HEK293T (cell line): ENCODE measurements at regions not wholly inside any gene's neighbourhood (a gene's known extent, or its start where the extent isn't known, plus 50 kb on each side); places are given as distances from the start of the nearest gene placed in this dataset.

ENCODE experiments used
- BHLHE40 ChIP-seq: fragments of 450-650 bp; IDR thresholded peaks from 2 replicates; pipeline ENCODE4 v1.6.1; 2016; ENCODE audit warnings: mild to moderate bottlenecking, moderate library complexity, borderline replicate concordance
- FOXM1 ChIP-seq: fragments of 450-650 bp; IDR thresholded peaks from 2 replicates; pipeline ENCODE4 v1.6.1; 2017; ENCODE audit warnings: mild to moderate bottlenecking, borderline replicate concordance
- HDGF ChIP-seq: fragments of 450-650 bp; IDR thresholded peaks from 2 replicates; pipeline ENCODE4 v1.6.1; 2017; ENCODE audit warnings: antibody characterized with exemption, borderline replicate concordance
- NFRKB ChIP-seq: fragments of 450-650 bp; IDR thresholded peaks from 2 replicates; pipeline ENCODE4 v1.6.1; 2016; ENCODE audit warnings: mild to moderate bottlenecking, moderate library complexity

DNA sequence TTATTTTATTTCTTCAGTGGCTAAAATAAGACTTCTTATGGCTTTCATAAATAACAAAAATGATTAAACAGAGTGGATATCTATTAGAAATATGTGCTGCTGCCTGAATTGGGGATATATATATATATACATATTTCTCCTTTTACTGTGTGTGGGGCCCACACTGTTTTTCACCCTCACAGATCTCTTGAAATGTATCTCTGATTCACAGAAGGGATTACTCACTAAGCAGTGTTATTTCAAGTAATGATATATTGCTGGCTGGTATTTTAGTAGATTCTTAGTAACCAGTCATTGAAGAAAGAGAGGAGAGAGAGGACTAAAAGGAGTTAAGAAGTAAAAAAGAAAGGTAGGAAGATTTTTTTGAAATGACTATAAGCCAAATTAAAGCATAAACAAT is 308.6 kb upstream of the NRP1 start:
- TF ChIP-seq FOXM1 (no peak), BHLHE40 (no peak), HDGF (no peak), NFRKB (no peak)
